ENCODE measurements at regions not wholly inside any gene's neighbourhood (a gene's known extent, or its start where the extent isn't known, plus 50 kb on each side); places are given as distances from the start of the nearest gene placed in this dataset.

DNA sequence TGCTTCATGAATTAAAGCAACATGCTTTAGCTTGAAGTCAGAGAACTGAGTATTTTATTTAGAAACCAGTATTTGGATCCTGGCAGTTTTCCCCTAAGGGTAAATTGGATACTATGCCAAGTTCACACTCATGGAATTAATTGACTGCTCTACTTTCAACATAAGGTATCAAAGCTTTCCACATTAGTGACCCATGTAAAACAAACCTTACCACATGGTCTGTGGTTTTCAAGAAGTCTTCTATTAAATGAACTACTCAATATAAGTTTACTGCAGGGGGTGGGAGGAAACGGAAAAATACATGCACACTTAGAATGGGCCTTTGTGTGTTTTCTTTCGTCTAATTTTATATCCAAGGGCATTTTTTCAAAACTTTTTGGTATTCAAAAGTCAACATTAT lies 232.0 kb upstream of the FBXL7 start:
- no peaks in the 10 kb centered on the region for H3K36me3 ChIP-seq (replicated peaks; ENCODE audit: low read depth, low read length)
- TF ChIP-seq EZH2phosphoT487 (IDR thresholded peaks at IDR 0.05; ENCODE audit: low read depth): no peak
- TF ChIP-seq, protein P1, sequence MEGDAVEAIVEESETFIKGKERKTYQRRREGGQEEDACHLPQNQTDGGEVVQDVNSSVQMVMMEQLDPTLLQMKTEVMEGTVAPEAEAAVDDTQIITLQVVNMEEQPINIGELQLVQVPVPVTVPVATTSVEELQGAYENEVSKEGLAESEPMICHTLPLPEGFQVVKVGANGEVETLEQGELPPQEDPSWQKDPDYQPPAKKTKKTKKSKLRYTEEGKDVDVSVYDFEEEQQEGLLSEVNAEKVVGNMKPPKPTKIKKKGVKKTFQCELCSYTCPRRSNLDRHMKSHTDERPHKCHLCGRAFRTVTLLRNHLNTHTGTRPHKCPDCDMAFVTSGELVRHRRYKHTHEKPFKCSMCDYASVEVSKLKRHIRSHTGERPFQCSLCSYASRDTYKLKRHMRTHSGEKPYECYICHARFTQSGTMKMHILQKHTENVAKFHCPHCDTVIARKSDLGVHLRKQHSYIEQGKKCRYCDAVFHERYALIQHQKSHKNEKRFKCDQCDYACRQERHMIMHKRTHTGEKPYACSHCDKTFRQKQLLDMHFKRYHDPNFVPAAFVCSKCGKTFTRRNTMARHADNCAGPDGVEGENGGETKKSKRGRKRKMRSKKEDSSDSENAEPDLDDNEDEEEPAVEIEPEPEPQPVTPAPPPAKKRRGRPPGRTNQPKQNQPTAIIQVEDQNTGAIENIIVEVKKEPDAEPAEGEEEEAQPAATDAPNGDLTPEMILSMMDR (IDR thresholded peaks at IDR 0.05; ENCODE audit: low read depth, low read length): no peak
- no peaks in the 10 kb centered on the region for H3K4me1 ChIP-seq (ENCODE audit: low read length)
- H3K27ac ChIP-seq (ENCODE audit: low read length): no peak overlapping the region
- H3K27me3 ChIP-seq (ENCODE audit: low read depth, low read length): no peaks in the 10 kb centered on the region
- H3K9ac ChIP-seq (ENCODE audit: low read length): no peak overlapping the region
- H4K20me1 ChIP-seq (ENCODE audit: insufficient read depth, low read length): no peaks in the 10 kb centered on the region
- H3K9me3 ChIP-seq (ENCODE audit: insufficient read depth, low read length): no peaks in the 10 kb centered on the region
- H3K4me2 ChIP-seq (ENCODE audit: low read length): no peak overlapping the region
- no peak overlapping the region for H2AFZ ChIP-seq (ENCODE audit: low read depth, low read length)
- H3K79me2 ChIP-seq (ENCODE audit: low read length): no peaks in the 10 kb centered on the region
- H3K4me3 ChIP-seq (ENCODE audit: low read length): no peak overlapping the region

DNA sequence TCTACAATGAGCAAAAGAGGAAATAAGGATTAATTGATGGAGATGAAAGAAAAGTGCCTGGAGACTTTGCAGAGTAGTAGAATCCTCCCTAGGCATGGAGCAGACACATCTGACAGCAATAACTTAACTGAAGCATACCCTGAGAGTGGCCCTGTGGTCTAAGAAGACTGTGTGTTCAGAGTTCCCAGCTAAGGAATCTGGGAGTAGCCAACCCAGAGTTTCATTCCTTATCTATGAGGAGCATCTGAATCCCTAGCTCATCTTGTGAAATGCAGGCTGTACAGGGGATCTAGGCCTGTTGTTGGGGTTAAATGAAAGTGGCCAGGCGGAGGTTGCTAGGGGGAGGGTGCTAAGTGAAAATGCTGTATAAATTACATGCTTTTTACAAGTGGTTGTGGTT lies 233.1 kb upstream of the FBXL7 start:
- no peaks in the 10 kb centered on the region for H3K36me3 ChIP-seq (replicated peaks; ENCODE audit: low read depth, low read length)
- no peaks in the 10 kb centered on the region for H3K4me1 ChIP-seq (ENCODE audit: low read length)
- H3K9ac ChIP-seq (ENCODE audit: low read length): no peak overlapping the region
- no peaks in the 10 kb centered on the region for H4K20me1 ChIP-seq (ENCODE audit: insufficient read depth, low read length)
- no peak for TF ChIP-seq EZH2phosphoT487 (IDR thresholded peaks at IDR 0.05; ENCODE audit: low read depth)
- TF ChIP-seq, protein P1 (IDR thresholded peaks at IDR 0.05; ENCODE audit: low read depth, low read length): no peak
- H3K79me2 ChIP-seq (ENCODE audit: low read length): no peaks in the 10 kb centered on the region
- no peak overlapping the region for H3K27ac ChIP-seq (ENCODE audit: low read length)
- no peak overlapping the region for H3K4me2 ChIP-seq (ENCODE audit: low read length)
- H3K27me3 ChIP-seq (ENCODE audit: low read depth, low read length): no peaks in the 10 kb centered on the region
- no peak overlapping the region for H3K4me3 ChIP-seq (ENCODE audit: low read length)
- H2AFZ ChIP-seq (ENCODE audit: low read depth, low read length): no peak overlapping the region
- no peaks in the 10 kb centered on the region for H3K9me3 ChIP-seq (ENCODE audit: insufficient read depth, low read length)

DNA sequence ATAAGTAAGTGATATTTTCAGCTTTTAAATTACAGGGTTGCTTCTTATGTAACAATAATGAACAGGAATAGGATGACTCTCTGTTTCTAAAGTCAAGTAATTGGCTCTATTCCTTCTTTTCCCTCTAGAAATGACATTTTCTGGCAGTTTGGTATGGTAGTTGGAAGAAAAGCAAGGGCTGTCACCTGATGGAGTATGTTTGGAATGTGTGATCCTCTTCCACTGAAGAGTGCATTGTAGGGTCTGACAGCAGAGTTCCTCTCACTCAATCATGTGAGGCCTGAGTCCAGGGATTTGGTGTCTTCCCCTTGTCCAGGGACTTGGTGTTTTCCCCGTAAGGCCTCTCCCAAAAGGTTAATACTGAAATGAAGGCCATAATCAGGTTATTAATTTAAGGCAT lies 233.8 kb upstream of the FBXL7 start:
- Histone ChIP-seq H4K20me1 (ENCODE audit: insufficient read depth, low read length) (no peaks in the 10 kb centered on the region), H2AFZ (ENCODE audit: low read depth, low read length) (no peak overlapping the region), H3K9ac (ENCODE audit: low read length) (no peak overlapping the region), H3K36me3 (replicated peaks; ENCODE audit: low read depth, low read length) (no peaks in the 10 kb centered on the region), H3K79me2 (ENCODE audit: low read length) (no peaks in the 10 kb centered on the region), H3K4me2 (ENCODE audit: low read length) (no peak overlapping the region), H3K4me3 (ENCODE audit: low read length) (no peak overlapping the region), H3K27ac (ENCODE audit: low read length) (no peak overlapping the region), H3K4me1 (ENCODE audit: low read length) (no peaks in the 10 kb centered on the region), H3K9me3 (ENCODE audit: insufficient read depth, low read length) (no peaks in the 10 kb centered on the region), H3K27me3 (ENCODE audit: low read depth, low read length) (no peaks in the 10 kb centered on the region)
- no peak for TF ChIP-seq EZH2phosphoT487 (IDR thresholded peaks at IDR 0.05; ENCODE audit: low read depth)
- TF ChIP-seq, protein P1 (IDR thresholded peaks at IDR 0.05; ENCODE audit: low read depth, low read length): no peak

DNA sequence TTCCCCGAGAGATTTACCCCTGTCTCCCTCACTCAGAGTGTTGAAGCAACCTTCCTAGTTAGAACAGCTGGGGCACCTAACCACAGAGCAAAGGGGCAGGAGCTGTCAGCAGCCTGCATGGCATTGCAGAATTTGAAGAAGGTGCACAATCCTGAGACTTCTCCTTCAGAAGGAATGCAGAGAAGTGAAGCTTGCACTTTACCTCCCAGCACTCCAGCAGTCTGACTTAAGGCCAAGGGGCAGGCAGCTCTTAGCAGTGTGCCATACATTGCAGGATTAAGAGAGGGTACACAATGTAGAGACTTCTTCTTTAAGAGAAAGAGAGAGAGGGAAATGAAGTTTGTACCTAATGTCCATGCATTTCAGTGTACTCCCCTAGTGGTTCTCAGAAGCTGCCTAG lies 236.0 kb upstream of the FBXL7 start:
- Histone ChIP-seq H2AFZ (ENCODE audit: low read depth, low read length) (no peak overlapping the region), H3K9me3 (ENCODE audit: insufficient read depth, low read length) (no peaks in the 10 kb centered on the region)
- TF ChIP-seq EZH2phosphoT487 (IDR thresholded peaks at IDR 0.05; ENCODE audit: low read depth): no peak
- TF ChIP-seq, protein P1 (IDR thresholded peaks at IDR 0.05; ENCODE audit: low read depth, low read length): no peak

More for the DNA sequence above, 236.0 kb upstream of the FBXL7 start:
- H3K27me3 ChIP-seq (ENCODE audit: low read depth, low read length): no peaks in the 10 kb centered on the region
- H3K79me2 ChIP-seq (ENCODE audit: low read length): no peaks in the 10 kb centered on the region
- H3K4me2 ChIP-seq (ENCODE audit: low read length): no peak overlapping the region
- H3K36me3 ChIP-seq (replicated peaks; ENCODE audit: low read depth, low read length): no peaks in the 10 kb centered on the region
- H3K9ac ChIP-seq (ENCODE audit: low read length): no peak overlapping the region
- no peaks in the 10 kb centered on the region for H3K4me1 ChIP-seq (ENCODE audit: low read length)
- no peaks in the 10 kb centered on the region for H4K20me1 ChIP-seq (ENCODE audit: insufficient read depth, low read length)
- H3K27ac ChIP-seq (ENCODE audit: low read length): no peak overlapping the region
- no peak overlapping the region for H3K4me3 ChIP-seq (ENCODE audit: low read length)

Measured in OCI-LY3 (cell line).